Mesodermal cell (in vitro differentiated cells): ENCODE measurements at regions not wholly inside any gene's neighbourhood (a gene's known extent, or its start where the extent isn't known, plus 50 kb on each side); places are given as distances from the start of the nearest gene placed in this dataset.
A peak's percentile ranks its signal among the peaks of the same experiment; 100 is the strongest.

Experiments used
- H3K27ac ChIP-seq: 2 replicates; pipeline ENCODE4 v1.7.0; 2013; ENCODE audit warnings: mild to moderate bottlenecking, low read depth, low read length, moderate library complexity; ENCODE audit not compliant: severe bottlenecking
- H3K36me3 ChIP-seq: 2 replicates; pipeline ENCODE4 v1.7.1; 2013; ENCODE audit warnings: mild to moderate bottlenecking, low read length, moderate library complexity; ENCODE audit not compliant: control insufficient read depth, insufficient read depth
- H3K4me1 ChIP-seq: one replicate; pipeline ENCODE4 v1.7.1; 2013; ENCODE audit warnings: mild to moderate bottlenecking, low read length; ENCODE audit not compliant: insufficient read depth, control insufficient read depth, poor library complexity, severe bottlenecking
- H3K4me3 ChIP-seq: 2 replicates; pipeline ENCODE4 v1.7.0; 2013; ENCODE audit warnings: low read length, control low read depth, mild to moderate bottlenecking; ENCODE audit not compliant: insufficient read depth, poor library complexity, severe bottlenecking; ENCODE audit errors: extremely low read depth
- H3K9me3 ChIP-seq: 2 replicates; pipeline ENCODE4 v1.7.1; 2013; ENCODE audit warnings: mild to moderate bottlenecking, low read length, moderate library complexity; ENCODE audit not compliant: control insufficient read depth
- WGBS, 2 experiments: methylation state at CpG; one replicate each; pipeline ENCODE4 v1.1.5; 2013; ENCODE audit warnings: missing lambda C conversion rate in 2 of 2; ENCODE audit not compliant: insufficient coverage in 2 of 2; 5-methylcytosine and 5-hydroxymethylcytosine counted together

GRCh38 chr5:164073081-164073480 lies 567.7 kb downstream of the MAT2B start:
- H3K36me3 ChIP-seq = no peaks in the 10 kb centered on the region
- H3K4me3 ChIP-seq = no peak overlapping the region
- 0 to 80% methylated on average over 1 to 2 of the region's 3 CpGs for WGBS, 2 experiments
- peaks cover 4% of the 10 kb centered on the region for H3K4me1 ChIP-seq
- H3K27ac ChIP-seq = no peak overlapping the region
- no peaks in the 10 kb centered on the region for H3K9me3 ChIP-seq

DNA sequence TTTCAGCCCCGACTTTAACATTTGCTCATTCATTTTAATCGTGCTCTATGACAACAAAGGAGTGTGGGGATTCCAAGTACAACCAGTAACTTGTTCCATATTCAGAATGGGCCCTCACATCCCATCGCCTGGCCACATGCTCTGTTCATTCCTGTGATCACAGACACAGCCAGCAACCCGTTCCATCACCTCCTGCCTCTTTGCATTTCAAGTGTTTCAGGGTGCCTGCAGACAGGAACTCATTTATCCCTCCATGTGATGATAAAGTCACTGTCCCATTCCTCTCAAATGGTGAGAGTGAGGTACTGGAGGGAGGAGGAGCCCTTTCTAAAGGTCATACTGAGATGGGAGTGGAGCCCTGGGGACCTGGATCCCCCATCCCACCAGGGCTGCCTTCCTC lies 571.1 kb downstream of the MAT2B start:
- no peaks in the 10 kb centered on the region for H3K9me3 ChIP-seq
- 67 to 84% methylated on average over 1 to 3 of the region's 4 CpGs for WGBS, 2 experiments
- peaks cover 4% of the 10 kb centered on the region for H3K4me1 ChIP-seq
- H3K4me3 ChIP-seq = no peak overlapping the region
- no peak overlapping the region for H3K27ac ChIP-seq
- no peaks in the 10 kb centered on the region for H3K36me3 ChIP-seq

DNA sequence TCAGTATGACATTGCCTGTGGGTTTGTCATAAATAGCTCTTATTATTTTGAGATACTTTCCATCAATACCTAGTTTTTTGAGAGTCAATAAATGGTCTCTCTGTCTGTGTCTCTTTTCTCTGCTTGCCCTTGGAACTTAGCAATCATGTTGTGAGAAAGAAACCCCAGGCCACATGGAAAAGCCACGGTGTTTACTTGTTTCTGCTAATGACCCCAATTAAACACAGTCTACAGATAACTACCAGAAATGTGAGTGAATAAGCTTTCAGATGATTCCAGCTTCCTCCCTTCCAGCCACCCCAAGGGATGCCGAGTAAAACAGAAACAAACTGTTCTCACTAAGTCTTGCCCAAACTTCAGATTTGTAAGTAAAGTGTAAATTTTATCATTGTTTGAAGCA lies 584.9 kb downstream of the MAT2B start:
- Histone ChIP-seq H3K4me1 (no peaks in the 10 kb centered on the region), H3K4me3 (no peak overlapping the region), H3K36me3 (no peaks in the 10 kb centered on the region), H3K27ac (peak overlapping the region; percentile 41), H3K9me3 (no peaks in the 10 kb centered on the region)
- WGBS, 2 experiments = 67 to 80% methylated on average over 1 of the region's 2 CpGs

GRCh38 chr5:164091836-164092235 lies 586.4 kb downstream of the MAT2B start:
- WGBS, 2 experiments = 83 to 89% methylated on average over 2 of the region's 2 CpGs
- Histone ChIP-seq H3K9me3 (no peaks in the 10 kb centered on the region), H3K4me1 (no peaks in the 10 kb centered on the region), H3K27ac (no peak overlapping the region), H3K36me3 (no peaks in the 10 kb centered on the region), H3K4me3 (no peak overlapping the region)

GRCh38 chr5:164094291-164094690 lies 588.9 kb downstream of the MAT2B start:
- Histone ChIP-seq H3K36me3 (no peaks in the 10 kb centered on the region), H3K4me3 (no peak overlapping the region), H3K9me3 (no peaks in the 10 kb centered on the region), H3K27ac (no peak overlapping the region), H3K4me1 (no peaks in the 10 kb centered on the region)
- 100% methylated on average over 1 of the region's 3 CpGs for WGBS, 2 experiments

GRCh38 chr5:164097749-164098148 lies 592.3 kb downstream of the MAT2B start:
- WGBS, 2 experiments = no CpG with 5 or more reads among the region's 4 CpGs

DNA sequence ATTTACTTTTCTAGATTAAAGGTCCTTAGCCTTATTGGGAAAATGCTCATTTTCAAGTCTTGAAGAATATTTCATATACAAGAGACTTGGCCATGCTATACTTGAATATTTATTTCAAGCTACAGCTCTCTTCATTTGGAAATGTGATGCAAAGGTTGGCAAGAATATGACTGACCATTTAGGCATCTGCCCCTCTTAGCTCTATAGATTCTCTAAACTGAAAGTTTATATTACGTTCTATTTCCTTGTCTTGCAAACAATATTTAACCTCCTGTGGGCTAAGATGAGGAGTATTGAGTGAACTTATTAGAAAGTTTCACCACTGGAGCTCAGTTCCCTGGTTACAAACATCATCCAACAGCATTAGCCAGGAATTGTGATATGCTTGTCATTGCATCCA lies 593.1 kb downstream of the MAT2B start:
- no CpG with 5 or more reads among the region's 1 CpG for WGBS, 2 experiments
- Histone ChIP-seq H3K4me1 (no peaks in the 10 kb centered on the region), H3K4me3 (no peak overlapping the region), H3K9me3 (no peaks in the 10 kb centered on the region), H3K27ac (no peak overlapping the region), H3K36me3 (no peaks in the 10 kb centered on the region)

More at GRCh38 chr5:164097749-164098148, 592.3 kb downstream of the MAT2B start:
- H3K4me1 ChIP-seq = no peaks in the 10 kb centered on the region
- H3K27ac ChIP-seq = no peak overlapping the region
- no peaks in the 10 kb centered on the region for H3K36me3 ChIP-seq
- H3K4me3 ChIP-seq = no peak overlapping the region
- no peaks in the 10 kb centered on the region for H3K9me3 ChIP-seq

DNA sequence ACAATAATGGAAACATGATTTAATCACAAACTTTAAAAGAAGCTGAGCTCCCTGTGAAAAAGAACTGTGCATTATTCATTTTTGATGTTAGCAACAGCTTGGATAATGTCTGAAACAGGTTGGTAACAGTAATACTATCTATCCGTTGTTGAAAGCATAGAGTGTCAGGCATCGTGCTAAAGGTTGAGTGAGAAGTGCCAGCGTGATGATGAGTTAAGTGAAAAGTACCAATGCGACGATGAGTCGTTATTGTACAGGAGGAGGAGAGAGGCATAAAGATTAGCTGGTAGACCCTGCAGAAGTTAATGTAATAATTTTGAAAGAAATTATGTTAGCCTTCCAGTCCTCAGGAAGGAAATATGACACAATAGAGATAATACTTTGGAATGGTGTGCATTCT lies 593.6 kb downstream of the MAT2B start:
- Histone ChIP-seq H3K4me3 (no peak overlapping the region), H3K4me1 (no peaks in the 10 kb centered on the region), H3K36me3 (no peaks in the 10 kb centered on the region), H3K9me3 (no peaks in the 10 kb centered on the region), H3K27ac (no peak overlapping the region)
- 88 to 91% methylated on average over 6 of the region's 6 CpGs for WGBS, 2 experiments

DNA sequence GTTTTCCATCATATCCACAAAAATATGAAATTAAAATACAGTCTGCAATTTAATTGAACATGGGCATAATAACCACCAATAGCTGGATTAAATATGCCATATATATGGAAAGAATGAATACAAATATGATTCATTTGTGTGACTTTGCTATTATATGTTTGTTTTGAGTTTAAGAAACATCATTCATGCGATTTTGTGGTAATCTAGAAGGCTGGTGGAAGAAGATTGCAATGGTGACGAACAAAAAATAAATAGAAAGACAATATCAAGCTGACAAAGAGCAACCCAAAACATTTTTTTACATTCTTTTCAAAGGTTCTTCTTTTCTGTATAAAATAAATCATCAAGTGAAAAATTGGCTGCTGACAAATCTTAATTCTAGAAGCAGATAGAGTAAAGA lies 610.0 kb downstream of the MAT2B start:
- Histone ChIP-seq H3K4me1 (no peaks in the 10 kb centered on the region), H3K4me3 (no peak overlapping the region), H3K36me3 (no peaks in the 10 kb centered on the region), H3K27ac (no peak overlapping the region), H3K9me3 (no peaks in the 10 kb centered on the region)
- WGBS, 2 experiments = no CpG with 5 or more reads among the region's 2 CpGs

GRCh38 chr5:164119806-164120447 lies 614.5 kb downstream of the MAT2B start:
- H3K27ac ChIP-seq = peak overlapping the region; percentile 78
- no peaks in the 10 kb centered on the region for H3K4me1 ChIP-seq
- no peaks in the 10 kb centered on the region for H3K36me3 ChIP-seq
- H3K4me3 ChIP-seq = no peak overlapping the region
- H3K9me3 ChIP-seq = no peaks in the 10 kb centered on the region
- WGBS, 2 experiments = 86% methylated on average over 7 of the region's 7 CpGs

DNA sequence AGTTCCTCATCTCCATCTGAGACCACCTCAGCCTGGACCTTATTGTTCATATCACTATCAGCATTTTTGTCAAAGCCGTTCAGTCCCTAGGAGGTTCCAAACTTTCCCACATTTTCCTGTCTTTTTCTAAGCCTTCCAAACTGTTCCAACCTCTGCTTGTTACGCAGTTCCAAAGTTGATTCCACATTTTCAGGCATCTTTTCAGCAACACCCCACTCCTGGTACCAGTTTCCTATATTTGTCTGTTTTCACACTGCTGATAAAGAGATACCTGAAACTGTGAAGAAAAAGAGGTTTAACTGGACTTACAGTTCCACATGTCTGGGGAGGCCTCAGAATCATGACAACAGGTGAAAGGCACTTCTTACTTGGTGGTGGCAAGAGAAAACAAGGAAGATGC lies 622.1 kb downstream of the MAT2B start:
- Histone ChIP-seq H3K27ac (no peak overlapping the region), H3K4me3 (no peak overlapping the region), H3K36me3 (no peaks in the 10 kb centered on the region), H3K9me3 (peaks cover 12% of the 10 kb centered on the region), H3K4me1 (no peaks in the 10 kb centered on the region)
- 93 to 100% methylated on average over 1 to 2 of the region's 2 CpGs for WGBS, 2 experiments
